T-helper 2 cell (primary cell): ENCODE measurements at regions not wholly inside any gene's neighbourhood (a gene's known extent, or its start where the extent isn't known, plus 50 kb on each side); places are given as distances from the start of the nearest gene placed in this dataset.

Experiments
- DNase-seq, 5 experiments: peaks; one replicate each; pipeline versions ENCODE4 v3.0.0 to v3.0.0-alpha.2; 2012 to 2022

- DNase-seq, result no peak
These were observed 85.0 kb downstream of the NUF2 start for GRCh38 chr1:163406772-163407171.

- DNase-seq, result no peak
These were observed 86.5 kb downstream of the NUF2 start for GRCh38 chr1:163408262-163408661.

- DNase-seq, result peak in 1 of 5 experiments; percentile 25
These were observed 88.6 kb downstream of the NUF2 start for GRCh38 chr1:163410073-163410999.

GRCh38 chr1:163412221-163412620, 90.5 kb downstream of the NUF2 start:
- DNase-seq, result no peak

GRCh38 chr1:163414778-163415177, 93.0 kb downstream of the NUF2 start:
- DNase-seq, result no peak

GRCh38 chr1:163421701-163422100, 99.9 kb downstream of the NUF2 start:
- no peak for DNase-seq

GRCh38 chr1:163422738-163423404, 101.1 kb downstream of the NUF2 start:
- DNase-seq, result no peak

GRCh38 chr1:163426505-163427251, 104.9 kb downstream of the NUF2 start:
- DNase-seq, result no peak

- DNase-seq, result no peak
These were observed 105.5 kb downstream of the NUF2 start for GRCh38 chr1:163427279-163427678.

- no peak for DNase-seq
These were observed 114.5 kb downstream of the NUF2 start for GRCh38 chr1:163436140-163436812.

GRCh38 chr1:163439471-163439870, 117.7 kb downstream of the NUF2 start:
- no peak for DNase-seq

GRCh38 chr1:163440090-163440489, 118.3 kb downstream of the NUF2 start:
- DNase-seq, result no peak

GRCh38 chr1:163442231-163442879, 120.6 kb downstream of the NUF2 start:
- no peak for DNase-seq

- DNase-seq, result no peak
These were observed 121.1 kb downstream of the NUF2 start for GRCh38 chr1:163442895-163443294.

- DNase-seq, result no peak
These were observed 122.1 kb downstream of the NUF2 start for GRCh38 chr1:163443863-163444262.

- no peak for DNase-seq
These were observed 122.9 kb downstream of the NUF2 start for GRCh38 chr1:163444665-163445064.

GRCh38 chr1:163450986-163451385, 129.2 kb downstream of the NUF2 start:
- DNase-seq, result no peak

- no peak for DNase-seq
These were observed 137.8 kb downstream of the NUF2 start for GRCh38 chr1:163459539-163459938.

- no peak for DNase-seq
These were observed 145.5 kb downstream of the NUF2 start for GRCh38 chr1:163467289-163467688.

- DNase-seq, result no peak
These were observed 150.3 kb downstream of the NUF2 start for GRCh38 chr1:163471779-163472650.

GRCh38 chr1:163472651-163473248, 151.0 kb downstream of the NUF2 start:
- DNase-seq, result no peak
